ENCODE measurements at regions not wholly inside any gene's neighbourhood (a gene's known extent, or its start where the extent isn't known, plus 50 kb on each side); places are given as distances from the start of the nearest gene placed in this dataset.
"Not testable (repeated sequence)": the region's sequence is repeated elsewhere in the genome, so short reads cannot be mapped to it uniquely, and the experiment has no call there.

- not testable (repeated sequence) for H3K79me2 ChIP-seq (ENCODE audit: low read depth); DNase-seq (ENCODE audit: low spot score); H3K4me3 Mint-ChIP-seq; H3K4me1 Mint-ChIP-seq; H3K27me3 ChIP-seq; H3K9me3 ChIP-seq (ENCODE audit: low read depth); H3K9ac ChIP-seq; H3K9me3 Mint-ChIP-seq; H3K4me1 ChIP-seq; H3K27me3 Mint-ChIP-seq (ENCODE audit: insufficient read depth, low read depth); H2AFZ ChIP-seq (replicated peaks); H4K20me1 ChIP-seq (ENCODE audit: low read depth); H3F3A ChIP-seq (ENCODE audit: low read depth); H3K4me2 ChIP-seq; H3K27ac ChIP-seq; H3K27ac Mint-ChIP-seq; H3K36me3 ChIP-seq; H3K4me3 ChIP-seq; H3K36me3 Mint-ChIP-seq
These were observed 723.6 kb upstream of the CDH18 start for GRCh38 chr5:20711520-20712155.

DNA sequence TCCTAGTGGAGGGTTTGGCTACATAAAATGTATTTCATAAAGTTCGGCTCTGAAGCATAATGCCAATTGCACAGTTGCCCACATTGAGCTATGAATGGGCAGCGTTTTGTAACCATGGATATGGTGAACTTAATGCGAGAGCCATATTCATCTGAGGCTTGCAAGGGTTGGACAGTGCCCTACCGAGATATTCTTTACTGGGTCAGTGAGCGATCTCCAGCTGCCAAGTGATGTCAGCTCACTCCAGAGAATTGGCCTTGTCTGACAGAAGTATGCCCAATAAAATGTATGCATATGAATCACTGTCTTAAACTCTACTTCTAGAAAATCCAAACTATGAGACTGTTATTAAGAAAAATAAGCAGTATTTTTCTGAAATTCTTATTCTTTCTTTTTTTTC is 719.6 kb upstream of the CDH18 start:
- H3K27ac ChIP-seq; H3K27ac Mint-ChIP-seq; H2AFZ ChIP-seq (replicated peaks); H3K9ac ChIP-seq; H3K4me2 ChIP-seq; H3K4me1 Mint-ChIP-seq; H3F3A ChIP-seq (ENCODE audit: low read depth); H3K27me3 ChIP-seq; H3K4me3 Mint-ChIP-seq; H3K79me2 ChIP-seq (ENCODE audit: low read depth); H3K36me3 Mint-ChIP-seq; H3K27me3 Mint-ChIP-seq (ENCODE audit: insufficient read depth, low read depth); H3K9me3 ChIP-seq (ENCODE audit: low read depth); H3K4me1 ChIP-seq; H3K4me3 ChIP-seq; H3K36me3 ChIP-seq; DNase-seq (ENCODE audit: low spot score); H3K9me3 Mint-ChIP-seq; H4K20me1 ChIP-seq (ENCODE audit: low read depth): not testable (repeated sequence)

- Mint-ChIP-seq H3K36me3 (no peaks in the 10 kb centered on the region), H3K27me3 (ENCODE audit: insufficient read depth, low read depth) (no peaks in the 10 kb centered on the region), H3K4me3 (no peak overlapping the region), H3K9me3 (no peaks in the 10 kb centered on the region), H3K27ac (no peak overlapping the region), H3K4me1 (no peaks in the 10 kb centered on the region)
- Histone ChIP-seq H3K27ac (no peak overlapping the region), H3K27me3 (no peaks in the 10 kb centered on the region), H3K9me3 (ENCODE audit: low read depth) (no peaks in the 10 kb centered on the region), H3K36me3 (peaks cover 6% of the 10 kb centered on the region), H3K4me3 (no peak overlapping the region), H3K79me2 (ENCODE audit: low read depth) (no peaks in the 10 kb centered on the region), H3K4me1 (no peaks in the 10 kb centered on the region), H3K4me2 (no peak overlapping the region), H3F3A (ENCODE audit: low read depth) (no peaks in the 10 kb centered on the region), H3K9ac (no peak overlapping the region), H4K20me1 (ENCODE audit: low read depth) (no peaks in the 10 kb centered on the region), H2AFZ (replicated peaks) (no peak overlapping the region)
- TF ChIP-seq, protein P1, sequence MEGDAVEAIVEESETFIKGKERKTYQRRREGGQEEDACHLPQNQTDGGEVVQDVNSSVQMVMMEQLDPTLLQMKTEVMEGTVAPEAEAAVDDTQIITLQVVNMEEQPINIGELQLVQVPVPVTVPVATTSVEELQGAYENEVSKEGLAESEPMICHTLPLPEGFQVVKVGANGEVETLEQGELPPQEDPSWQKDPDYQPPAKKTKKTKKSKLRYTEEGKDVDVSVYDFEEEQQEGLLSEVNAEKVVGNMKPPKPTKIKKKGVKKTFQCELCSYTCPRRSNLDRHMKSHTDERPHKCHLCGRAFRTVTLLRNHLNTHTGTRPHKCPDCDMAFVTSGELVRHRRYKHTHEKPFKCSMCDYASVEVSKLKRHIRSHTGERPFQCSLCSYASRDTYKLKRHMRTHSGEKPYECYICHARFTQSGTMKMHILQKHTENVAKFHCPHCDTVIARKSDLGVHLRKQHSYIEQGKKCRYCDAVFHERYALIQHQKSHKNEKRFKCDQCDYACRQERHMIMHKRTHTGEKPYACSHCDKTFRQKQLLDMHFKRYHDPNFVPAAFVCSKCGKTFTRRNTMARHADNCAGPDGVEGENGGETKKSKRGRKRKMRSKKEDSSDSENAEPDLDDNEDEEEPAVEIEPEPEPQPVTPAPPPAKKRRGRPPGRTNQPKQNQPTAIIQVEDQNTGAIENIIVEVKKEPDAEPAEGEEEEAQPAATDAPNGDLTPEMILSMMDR (IDR thresholded peaks at IDR 0.05) = no peak
- no peak for TF ChIP-seq EZH2 (IDR thresholded peaks at IDR 0.05)
- no peak for TF ChIP-seq EZH2phosphoT487 (IDR thresholded peaks at IDR 0.05)
- no peak for DNase-seq (ENCODE audit: low spot score)
These were observed 706.1 kb upstream of the CDH18 start for GRCh38 chr5:20694121-20694520.

DNA sequence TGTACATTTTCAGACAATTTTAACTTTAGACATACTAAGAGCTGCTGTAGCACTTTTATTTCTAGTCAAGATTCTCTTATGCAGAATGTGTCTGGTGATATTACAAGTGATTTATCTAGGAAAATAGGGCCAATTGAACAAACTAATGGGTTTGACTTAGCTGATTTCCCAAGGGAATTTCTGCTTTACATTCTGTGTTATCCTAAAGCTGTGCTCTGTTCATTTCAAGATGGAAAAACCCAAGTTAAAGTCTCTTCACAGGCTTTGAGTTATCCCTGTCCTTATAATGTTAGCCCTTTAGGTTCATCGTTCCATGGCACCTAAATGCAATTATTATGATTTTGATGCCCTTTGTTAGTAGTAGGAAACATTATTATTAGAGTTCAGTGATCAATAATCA is 704.9 kb upstream of the CDH18 start:
- H4K20me1 ChIP-seq (ENCODE audit: low read depth) = no peaks in the 10 kb centered on the region
- no peaks in the 10 kb centered on the region for H3K9me3 ChIP-seq (ENCODE audit: low read depth)
- Mint-ChIP-seq H3K27ac (no peak overlapping the region), H3K4me3 (no peak overlapping the region), H3K4me1 (no peaks in the 10 kb centered on the region), H3K27me3 (ENCODE audit: insufficient read depth, low read depth) (no peaks in the 10 kb centered on the region), H3K36me3 (no peaks in the 10 kb centered on the region), H3K9me3 (no peaks in the 10 kb centered on the region)
- no peak overlapping the region for H2AFZ ChIP-seq (replicated peaks)
- peaks cover 6% of the 10 kb centered on the region for H3K36me3 ChIP-seq
- no peaks in the 10 kb centered on the region for H3K4me1 ChIP-seq
- no peak overlapping the region for H3K9ac ChIP-seq
- no peak overlapping the region for H3K4me2 ChIP-seq
- TF ChIP-seq, protein P1 (IDR thresholded peaks at IDR 0.05) = no peak
- no peak overlapping the region for H3K27ac ChIP-seq
- H3F3A ChIP-seq (ENCODE audit: low read depth) = no peaks in the 10 kb centered on the region
- H3K79me2 ChIP-seq (ENCODE audit: low read depth) = no peaks in the 10 kb centered on the region
- H3K4me3 ChIP-seq = no peak overlapping the region
- no peaks in the 10 kb centered on the region for H3K27me3 ChIP-seq
- no peak for DNase-seq (ENCODE audit: low spot score)

Measured in neural progenitor cell (in vitro differentiated cells).